CD4-positive, alpha-beta T cell treated with Interferon alpha-2 for 1 hour (primary cell): ENCODE measurements at regions not wholly inside any gene's neighbourhood (a gene's known extent, or its start where the extent isn't known, plus 50 kb on each side); places are given as distances from the start of the nearest gene placed in this dataset.
"Not testable (repeated sequence)": the region's sequence is repeated elsewhere in the genome, so short reads cannot be mapped to it uniquely, and the experiment has no call there.

Experiments used
- DNase-seq, 2 donors: peaks; one replicate each; pipeline ENCODE4 v3.0.0-alpha.2; 2020 to 2022

DNA sequence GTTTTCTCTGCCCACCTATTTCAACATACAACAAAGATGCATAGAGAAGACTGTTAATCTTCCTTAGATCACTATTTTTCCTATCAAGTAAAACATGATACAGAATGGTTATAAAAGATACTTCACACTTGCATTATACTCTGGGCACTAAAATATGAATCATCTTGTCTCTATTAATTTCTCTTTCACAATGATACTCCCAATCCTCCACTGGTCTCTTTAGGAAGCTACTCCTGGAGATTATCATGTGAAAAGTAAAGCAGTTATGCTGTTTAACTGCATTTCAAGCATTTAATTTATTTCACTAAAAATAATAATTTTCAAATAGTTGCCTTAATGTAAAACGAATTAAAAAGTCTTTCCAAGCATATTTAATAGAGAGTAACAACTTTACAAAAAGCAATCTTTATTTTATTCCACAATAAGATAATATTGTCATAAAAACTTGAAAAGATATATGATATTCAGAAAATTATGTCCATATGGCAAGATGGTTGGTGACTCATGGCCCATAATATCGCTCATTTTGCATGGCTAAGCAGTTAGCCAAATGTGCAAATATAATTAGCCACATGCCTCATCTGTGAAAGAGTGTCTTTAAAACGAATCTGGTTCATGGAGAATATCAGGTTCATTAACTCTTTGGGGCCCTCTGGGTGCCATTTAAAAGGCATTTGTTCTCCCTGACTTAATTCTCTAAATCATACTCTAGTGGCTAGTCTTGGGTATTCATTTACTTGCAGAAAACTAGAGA is 1569.0 kb upstream of the B3GALT2 start:
- DNase-seq: no peak

DNA sequence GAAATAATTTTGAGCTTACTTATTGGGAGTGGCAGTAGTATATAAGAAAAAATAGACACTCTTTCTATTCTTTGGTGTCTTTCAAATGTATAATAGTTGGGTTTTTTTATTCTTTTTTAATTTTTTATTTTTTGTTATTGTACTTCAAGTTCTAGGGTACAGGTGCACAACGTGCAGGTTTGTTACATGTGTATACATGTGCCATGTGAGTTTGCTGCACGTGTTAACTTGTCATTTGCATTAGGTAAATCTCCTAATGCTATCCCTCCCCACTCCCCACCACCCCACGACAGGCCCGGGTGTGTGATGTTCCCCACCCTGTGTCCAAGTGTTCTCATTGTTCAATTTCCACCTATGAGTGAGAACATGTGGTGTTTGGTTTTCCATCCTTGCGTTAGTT is 1552.4 kb upstream of the B3GALT2 start:
- DNase-seq: not testable (repeated sequence)

- DNase-seq: no peak
These were observed 1548.6 kb upstream of the B3GALT2 start for GRCh38 chr1:194734970-194735369.

DNA sequence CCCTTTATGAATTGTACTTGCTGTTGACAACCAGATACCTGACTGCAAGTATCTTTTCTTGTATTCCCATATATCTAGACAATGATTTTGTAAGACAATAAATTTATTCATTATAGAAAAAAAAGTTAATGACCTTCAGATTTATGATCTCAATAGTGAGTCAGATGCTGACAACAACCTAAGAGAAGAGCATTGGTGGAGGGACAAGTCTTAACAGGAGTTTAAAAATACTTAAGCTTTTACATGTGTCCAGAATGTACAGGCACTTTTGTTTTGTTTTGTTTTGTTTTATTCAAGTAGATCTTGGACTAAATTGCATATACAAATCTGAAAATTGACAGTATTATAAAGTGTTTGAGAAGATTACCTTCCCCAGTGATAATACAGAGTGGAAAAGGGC is 1544.6 kb upstream of the B3GALT2 start:
- DNase-seq: no peak

- DNase-seq: no peak
These were observed 1543.9 kb upstream of the B3GALT2 start for GRCh38 chr1:194730304-194730703.

DNA sequence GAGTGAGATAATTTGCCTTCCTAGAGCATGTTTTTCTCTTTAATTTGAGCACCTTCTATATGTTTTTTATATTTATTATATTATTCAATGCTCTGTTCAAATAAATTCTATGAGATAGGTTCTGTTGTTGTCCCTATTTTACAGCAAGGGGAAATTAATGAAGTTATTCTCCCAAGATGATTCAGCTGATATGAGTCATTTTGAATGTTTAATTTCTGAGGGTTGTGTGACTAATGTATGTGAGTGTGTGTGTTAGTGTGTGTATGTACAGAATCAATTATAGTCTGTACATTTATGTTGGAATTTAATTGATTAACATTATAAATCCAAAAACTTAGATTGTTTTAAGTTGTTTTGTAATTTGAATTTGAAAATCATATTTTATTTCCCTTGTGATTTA is 1536.7 kb upstream of the B3GALT2 start:
- DNase-seq: no peak

- DNase-seq: no peak
These were observed 1531.5 kb upstream of the B3GALT2 start for GRCh38 chr1:194717941-194718340.

- DNase-seq: no peak
These were observed 1530.9 kb upstream of the B3GALT2 start for GRCh38 chr1:194717334-194717733.

DNA sequence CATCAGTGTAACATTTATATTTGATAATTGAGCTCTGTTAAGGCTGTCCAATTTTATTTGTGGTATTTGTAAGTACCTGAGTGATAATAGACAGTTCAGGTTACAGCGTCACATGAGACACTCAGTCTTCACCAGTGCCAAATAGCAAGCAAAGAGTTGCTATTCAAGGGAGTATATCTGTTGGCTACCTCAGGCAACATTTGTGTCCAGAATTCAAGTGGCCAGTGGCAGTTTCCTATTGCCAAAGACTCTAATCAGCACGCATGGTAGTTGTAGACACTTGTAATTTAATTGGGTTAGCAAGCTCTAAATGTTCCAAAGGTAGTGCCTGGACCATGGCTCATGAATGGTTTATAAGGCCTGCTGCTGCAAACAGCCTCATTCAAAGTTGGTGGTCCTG is 1524.3 kb upstream of the B3GALT2 start:
- DNase-seq: no peak

- DNase-seq: no peak
These were observed 1523.0 kb upstream of the B3GALT2 start for GRCh38 chr1:194709439-194709838.

- no peak for DNase-seq
These were observed 1520.7 kb upstream of the B3GALT2 start for GRCh38 chr1:194707074-194707473.

DNA sequence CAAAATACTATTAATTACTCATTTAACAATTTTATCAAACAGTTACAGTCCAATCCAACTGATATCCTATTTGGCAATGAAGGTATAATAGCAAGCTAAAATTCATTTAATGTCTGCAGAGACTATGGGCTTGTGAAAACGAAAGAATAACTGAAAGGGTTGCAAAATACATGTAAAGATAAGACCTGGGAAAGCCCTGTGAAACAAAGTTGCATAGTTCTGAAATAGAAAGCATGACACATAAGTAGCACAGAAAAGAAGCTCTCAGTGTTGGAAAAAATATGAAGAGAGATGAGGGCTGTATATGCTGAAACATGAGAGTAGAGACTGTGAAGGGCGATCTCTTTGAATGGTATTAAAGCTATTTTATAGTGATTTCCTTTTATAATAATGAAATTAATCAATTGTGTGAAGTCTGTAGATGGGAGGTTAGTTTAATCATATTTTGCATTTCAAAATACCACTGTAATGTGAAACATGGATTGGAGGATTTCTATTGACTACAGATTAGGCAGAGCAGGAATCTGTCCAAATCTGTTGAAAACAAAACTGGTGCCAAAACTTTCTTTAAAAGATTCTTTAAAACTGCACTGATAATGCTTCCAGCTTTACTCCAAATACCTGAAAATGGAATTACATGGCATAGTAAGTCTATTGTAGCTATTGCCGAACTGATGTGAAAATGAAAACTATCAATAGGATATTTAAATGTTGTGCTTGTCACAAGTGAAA is 1518.9 kb upstream of the B3GALT2 start:
- DNase-seq: no peak

DNA sequence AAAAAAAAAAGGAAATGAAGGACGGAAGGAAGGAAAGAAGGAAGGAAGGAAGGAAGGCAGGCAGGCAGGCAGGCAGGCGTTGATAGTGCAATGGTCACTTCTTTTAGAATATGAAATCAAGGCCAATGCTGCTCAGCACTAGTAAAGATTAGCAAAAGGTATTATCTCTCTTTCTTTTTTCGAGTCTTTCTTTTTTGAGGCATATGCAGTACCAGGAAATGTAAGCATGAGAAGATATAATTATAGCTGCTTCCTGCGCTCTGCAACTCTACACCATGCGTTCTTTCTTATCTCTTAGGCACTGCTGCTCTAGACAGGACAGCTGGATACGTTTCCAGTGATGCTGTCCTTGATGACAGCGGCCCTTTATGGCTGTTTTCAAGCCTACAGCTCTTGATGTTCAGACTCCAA is 1512.5 kb upstream of the B3GALT2 start:
- no peak for DNase-seq

GRCh38 chr1:194693244-194693643 is 1506.8 kb upstream of the B3GALT2 start:
- no peak for DNase-seq

DNA sequence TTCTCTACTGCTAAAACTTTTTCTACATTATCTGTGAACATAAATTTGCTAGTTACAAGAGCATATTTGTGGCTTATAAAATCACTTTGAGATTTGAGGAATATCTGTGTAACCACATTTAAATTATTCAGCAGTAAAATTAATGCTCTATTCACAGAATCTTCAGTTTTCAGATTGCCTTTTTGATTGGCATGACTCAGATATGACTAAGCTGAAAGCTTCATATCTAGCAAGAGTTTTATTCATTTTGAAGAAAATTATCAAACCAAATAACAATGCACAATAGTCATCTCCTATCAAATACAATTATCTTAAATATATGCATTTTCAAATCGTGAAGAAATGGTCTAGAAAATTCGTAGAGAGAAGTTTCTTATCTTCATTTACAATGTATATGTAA is 1498.2 kb upstream of the B3GALT2 start:
- no peak for DNase-seq

- no peak for DNase-seq
These were observed 1471.7 kb upstream of the B3GALT2 start for GRCh38 chr1:194658090-194658439.

- DNase-seq: no peak
These were observed 1468.5 kb upstream of the B3GALT2 start for GRCh38 chr1:194654956-194655355.

GRCh38 chr1:194653385-194653784 is 1467.0 kb upstream of the B3GALT2 start:
- DNase-seq: no peak

DNA sequence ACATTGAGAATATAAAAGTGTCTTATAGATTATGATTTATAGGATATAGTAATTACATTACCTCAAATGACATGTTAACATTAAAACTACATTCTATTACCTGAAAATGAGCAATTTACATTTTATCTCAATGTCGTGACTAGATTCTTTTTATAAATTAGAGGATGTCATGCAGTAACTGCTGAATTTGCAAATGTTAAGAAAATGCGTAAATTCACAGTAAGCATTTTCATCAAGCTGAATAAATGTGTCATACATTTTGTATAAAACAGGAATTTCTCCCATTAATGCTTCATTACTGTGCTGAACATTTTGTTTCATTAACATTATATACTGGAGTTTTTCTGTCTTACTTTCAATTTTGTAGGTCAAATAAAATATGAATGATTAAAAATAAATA is 1460.7 kb upstream of the B3GALT2 start:
- no peak for DNase-seq

GRCh38 chr1:194644528-194644927 is 1458.1 kb upstream of the B3GALT2 start:
- no peak for DNase-seq

GRCh38 chr1:194640322-194640721 is 1453.9 kb upstream of the B3GALT2 start:
- DNase-seq: no peak

GRCh38 chr1:194629011-194629410 is 1442.6 kb upstream of the B3GALT2 start:
- DNase-seq: no peak

DNA sequence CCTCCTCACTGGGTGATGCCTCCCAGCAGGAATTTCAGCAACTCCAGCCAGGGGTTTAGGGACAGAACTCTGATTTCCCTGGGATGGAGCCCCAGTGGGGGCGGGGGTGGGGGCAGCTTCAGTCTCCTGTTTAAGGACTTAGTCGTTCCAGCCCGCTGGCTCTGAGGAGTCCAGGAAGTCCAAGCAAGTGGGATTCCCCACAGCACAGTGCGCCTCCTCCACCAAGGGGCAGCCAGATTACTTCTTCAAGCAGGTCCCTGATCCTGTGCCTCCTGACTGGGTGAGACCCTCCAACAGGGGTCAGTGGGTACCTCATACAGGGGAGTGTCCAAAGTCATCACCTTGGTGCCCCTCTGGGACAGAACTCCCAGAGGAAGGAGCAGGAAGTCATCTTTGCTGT is 1438.4 kb upstream of the B3GALT2 start:
- DNase-seq: no peak

- DNase-seq: no peak
These were observed 1431.7 kb upstream of the B3GALT2 start for GRCh38 chr1:194618101-194618500.

DNA sequence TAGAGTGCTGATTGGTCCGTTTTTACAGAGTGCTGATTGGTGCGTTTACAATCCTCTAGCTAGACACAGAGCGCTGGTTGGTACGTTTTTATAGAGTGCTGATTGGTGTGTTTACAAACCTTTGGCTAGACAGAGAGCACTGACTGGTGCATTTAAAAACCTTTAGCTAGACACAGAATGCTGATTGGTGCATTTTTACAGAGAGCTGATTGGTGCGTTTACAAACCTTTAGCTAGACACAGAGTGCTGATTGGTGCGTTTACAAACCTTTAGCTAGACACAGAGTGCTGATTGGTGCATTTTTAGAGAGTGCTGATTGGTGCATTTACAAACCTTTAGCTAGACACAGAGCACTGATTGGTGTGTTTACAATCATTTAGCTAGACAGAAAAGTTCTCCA is 1430.9 kb upstream of the B3GALT2 start:
- not testable (repeated sequence) for DNase-seq
